ENCODE measurements at regions not wholly inside any gene's neighbourhood (a gene's known extent, or its start where the extent isn't known, plus 50 kb on each side); places are given as distances from the start of the nearest gene placed in this dataset.

DNA sequence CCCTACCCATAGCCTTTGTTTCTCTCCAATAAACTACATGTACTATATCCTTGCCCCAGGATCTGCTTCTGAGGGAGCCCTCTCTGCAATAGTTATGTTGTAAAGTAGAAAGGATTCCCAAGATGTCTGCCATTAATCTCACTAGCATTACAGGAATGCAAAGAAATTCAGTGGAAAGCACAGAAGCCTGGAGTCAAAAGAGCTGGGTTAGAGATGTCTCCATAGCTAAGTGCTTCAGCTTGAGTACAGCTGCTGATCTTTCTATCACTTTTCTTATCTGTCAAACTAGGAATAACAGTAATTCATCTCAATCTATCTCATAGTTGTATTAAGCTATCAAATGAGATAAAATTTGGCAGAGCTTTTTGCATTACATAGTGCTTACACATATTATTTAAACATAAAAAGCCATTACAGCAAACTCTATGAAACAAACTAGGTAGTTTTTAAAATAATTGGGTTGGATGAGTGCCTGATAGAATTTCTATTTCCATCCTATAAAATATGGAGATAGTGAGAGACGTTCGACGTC lies 799.5 kb upstream of the SEMA6D start:
- no peak for TF ChIP-seq POLR2A (IDR thresholded peaks at IDR 0.05)
- TF ChIP-seq, protein P1, sequence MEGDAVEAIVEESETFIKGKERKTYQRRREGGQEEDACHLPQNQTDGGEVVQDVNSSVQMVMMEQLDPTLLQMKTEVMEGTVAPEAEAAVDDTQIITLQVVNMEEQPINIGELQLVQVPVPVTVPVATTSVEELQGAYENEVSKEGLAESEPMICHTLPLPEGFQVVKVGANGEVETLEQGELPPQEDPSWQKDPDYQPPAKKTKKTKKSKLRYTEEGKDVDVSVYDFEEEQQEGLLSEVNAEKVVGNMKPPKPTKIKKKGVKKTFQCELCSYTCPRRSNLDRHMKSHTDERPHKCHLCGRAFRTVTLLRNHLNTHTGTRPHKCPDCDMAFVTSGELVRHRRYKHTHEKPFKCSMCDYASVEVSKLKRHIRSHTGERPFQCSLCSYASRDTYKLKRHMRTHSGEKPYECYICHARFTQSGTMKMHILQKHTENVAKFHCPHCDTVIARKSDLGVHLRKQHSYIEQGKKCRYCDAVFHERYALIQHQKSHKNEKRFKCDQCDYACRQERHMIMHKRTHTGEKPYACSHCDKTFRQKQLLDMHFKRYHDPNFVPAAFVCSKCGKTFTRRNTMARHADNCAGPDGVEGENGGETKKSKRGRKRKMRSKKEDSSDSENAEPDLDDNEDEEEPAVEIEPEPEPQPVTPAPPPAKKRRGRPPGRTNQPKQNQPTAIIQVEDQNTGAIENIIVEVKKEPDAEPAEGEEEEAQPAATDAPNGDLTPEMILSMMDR (IDR thresholded peaks at IDR 0.05): no peak

Measured in adrenal gland (tissue), 5 donors.